Lung (tissue), 11 donors: ENCODE measurements at regions not wholly inside any gene's neighbourhood (a gene's known extent, or its start where the extent isn't known, plus 50 kb on each side); places are given as distances from the start of the nearest gene placed in this dataset.

Experiments
- ATAC-seq: fragments of 200-7000 bp; cut with Tn5 transposase; one replicate; pipeline ENCODE4 v1.9.1; 2020; ENCODE audit warnings: moderate number of reproducible peaks; ENCODE audit not compliant: insufficient read depth, low FRiP score
- DNase-seq, 3 donors: peaks; one replicate each; pipeline ENCODE4 v3.0.0-alpha.2; 2013 to 2017
- H3K27ac ChIP-seq, 2 donors: one replicate each; pipeline ENCODE4 v1.5.1; 2013; ENCODE audit warnings: mild to moderate bottlenecking in 2 of 2, moderate library complexity in 2 of 2, control low read depth in 1 of 2, inconsistent platforms in 1 of 2, low read depth in 1 of 2, low read length in 1 of 2
- H3K27me3 ChIP-seq, 3 donors: one replicate each; pipeline ENCODE4 v1.5.1; 2013; ENCODE audit warnings: low read length in 2 of 3; ENCODE audit not compliant: control insufficient read depth in 3 of 3, insufficient read depth in 3 of 3
- H3K36me3 ChIP-seq, 4 donors: one replicate each; pipeline ENCODE4 v1.5.1; 2013; ENCODE audit warnings: low read length in 4 of 4, mild to moderate bottlenecking in 1 of 4, moderate library complexity in 1 of 4; ENCODE audit not compliant: control insufficient read depth in 4 of 4, insufficient read depth in 4 of 4
- H3K4me1 ChIP-seq, 5 donors: one replicate each; pipeline ENCODE4 v1.5.1; 2013; ENCODE audit warnings: low read length in 5 of 5, mild to moderate bottlenecking in 2 of 5, moderate library complexity in 1 of 5; ENCODE audit not compliant: control insufficient read depth in 5 of 5, insufficient read depth in 5 of 5
- H3K4me3 ChIP-seq: one replicate; pipeline ENCODE4 v1.5.1; 2013; ENCODE audit warnings: mild to moderate bottlenecking, control low read depth, moderate library complexity
- H3K9ac ChIP-seq, 2 donors: one replicate each; pipeline ENCODE4 v1.5.1; 2013; ENCODE audit warnings: low read length in 2 of 2, control low read depth in 1 of 2; ENCODE audit not compliant: insufficient read depth in 1 of 2
- H3K9me3 ChIP-seq, 4 donors: one replicate each; pipeline ENCODE4 v1.5.1; 2013; ENCODE audit warnings: low read length in 3 of 4, mild to moderate bottlenecking in 1 of 4, moderate library complexity in 1 of 4; ENCODE audit not compliant: control insufficient read depth in 4 of 4, insufficient read depth in 3 of 4
- CTCF ChIP-seq: IDR thresholded peaks from 2 replicates; pipeline ENCODE4 v1.5.1; 2012; ENCODE audit warnings: mild to moderate bottlenecking; ENCODE audit errors: control extremely low read depth, extremely low read depth
- WGBS, 2 donors: extraction: QIAGEN DNeasy Blood & Tissue Kit; methylation state at CpG; one replicate each; pipeline ENCODE4 v1.1.7; 2013; 5-methylcytosine and 5-hydroxymethylcytosine counted together
- donor health status: control.
- donor health status: control.
- donor health status: Bipolar disorder and iron deficiency.
- donor health status: healthy.
- donor health status: DM: yes; HTN: yes; CAD: no.

GRCh38 chr1:162964901-162965300 lies 103.9 kb upstream of the CCDC190 start:
- no peak overlapping the region for H3K9ac ChIP-seq
- ATAC-seq: no peak
- no peak overlapping the region for H3K27ac ChIP-seq
- no peak for DNase-seq
- no peaks in the 10 kb centered on the region for H3K9me3 ChIP-seq
- no peak overlapping the region for H3K4me3 ChIP-seq
- WGBS, 2 donors: 47 to 73% methylated on average over 3 of the region's 3 CpGs
- H3K4me1 ChIP-seq: no peaks in the 10 kb centered on the region
- no peak for TF ChIP-seq CTCF
- no peaks in the 10 kb centered on the region for H3K36me3 ChIP-seq
- peaks cover 0 to 3% (median 0%) of the 10 kb centered on the region in 3 donors for H3K27me3 ChIP-seq

- Histone ChIP-seq H3K4me1 (no peaks in the 10 kb centered on the region), H3K4me3 (no peak overlapping the region), H3K36me3 (no peaks in the 10 kb centered on the region), H3K27ac (no peak overlapping the region), H3K9ac (no peak overlapping the region), H3K27me3 (no peaks in the 10 kb centered on the region), H3K9me3 (no peaks in the 10 kb centered on the region)
- DNase-seq (no peak), ATAC-seq (no peak)
- 65 to 68% methylated on average over 2 of the region's 2 CpGs for WGBS, 2 donors
- TF ChIP-seq CTCF: no peak
Observed at GRCh38 chr1:162956922-162957321, 95.9 kb upstream of the CCDC190 start.

- 92 to 95% methylated on average over 4 of the region's 4 CpGs for WGBS, 2 donors
Observed at GRCh38 chr1:162954824-162955223, 93.8 kb upstream of the CCDC190 start.

More at GRCh38 chr1:162954824-162955223, 93.8 kb upstream of the CCDC190 start:
- no peaks in the 10 kb centered on the region for H3K9me3 ChIP-seq
- no peak overlapping the region for H3K4me3 ChIP-seq
- H3K27me3 ChIP-seq: no peaks in the 10 kb centered on the region
- H3K4me1 ChIP-seq: no peaks in the 10 kb centered on the region
- no peak overlapping the region for H3K27ac ChIP-seq
- no peak for TF ChIP-seq CTCF
- no peaks in the 10 kb centered on the region for H3K36me3 ChIP-seq
- ATAC-seq (no peak), DNase-seq (no peak)
- no peak overlapping the region for H3K9ac ChIP-seq
